SIG-M5 treated with dmso at 0.1 percent for 504 hours (cell line): ENCODE measurements at regions not wholly inside any gene's neighbourhood (a gene's known extent, or its start where the extent isn't known, plus 50 kb on each side); places are given as distances from the start of the nearest gene placed in this dataset.
"Not testable (repeated sequence)": the region's sequence is repeated elsewhere in the genome, so short reads cannot be mapped to it uniquely, and the experiment has no call there.

ENCODE experiments used
- DNase-seq: peaks from one replicate; lab custom pipeline; 2025; ENCODE audit not compliant: unreplicated experiment; lab: John Stamatoyannopoulos, UW

DNA sequence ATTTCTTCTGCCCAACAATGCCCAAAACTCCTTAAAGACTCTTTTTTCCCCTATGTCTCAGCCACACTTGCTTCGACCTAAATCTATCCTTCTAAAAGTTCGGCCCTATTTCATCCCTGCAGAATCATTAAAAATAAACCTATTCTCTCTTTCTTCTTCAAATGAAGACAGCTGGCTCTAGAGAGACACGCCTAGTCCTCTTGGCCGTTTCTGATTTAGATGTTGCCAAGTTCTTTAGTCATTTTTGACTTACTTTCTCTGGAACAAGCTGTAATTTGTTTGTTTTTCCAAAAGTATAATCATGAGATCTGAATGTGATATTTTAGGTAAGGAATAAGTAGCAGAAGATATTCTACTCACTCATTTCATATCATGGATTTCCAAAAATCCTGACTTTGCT is 211.6 kb downstream of the CENPC start:
- DNase-seq, result no peak

DNA sequence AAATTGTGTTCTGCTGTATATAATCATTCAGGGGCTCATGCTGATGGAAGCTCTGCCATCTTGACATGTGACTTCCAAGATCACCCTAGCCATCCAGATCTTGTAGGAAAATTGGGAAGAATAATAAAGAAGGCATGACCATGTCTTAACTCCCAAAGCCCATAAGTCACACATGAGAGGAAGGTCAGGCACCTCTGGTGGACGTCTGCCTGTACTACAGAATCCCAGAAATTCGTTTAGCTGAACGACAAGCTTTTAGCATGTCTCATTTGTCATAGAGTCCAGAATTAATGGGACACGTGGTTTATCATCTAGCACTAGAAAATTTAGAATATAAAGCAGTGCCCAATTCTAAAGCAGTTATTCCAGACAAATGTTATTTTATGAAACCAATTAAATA is 212.7 kb downstream of the CENPC start:
- DNase-seq, result peak; percentile 0

DNA sequence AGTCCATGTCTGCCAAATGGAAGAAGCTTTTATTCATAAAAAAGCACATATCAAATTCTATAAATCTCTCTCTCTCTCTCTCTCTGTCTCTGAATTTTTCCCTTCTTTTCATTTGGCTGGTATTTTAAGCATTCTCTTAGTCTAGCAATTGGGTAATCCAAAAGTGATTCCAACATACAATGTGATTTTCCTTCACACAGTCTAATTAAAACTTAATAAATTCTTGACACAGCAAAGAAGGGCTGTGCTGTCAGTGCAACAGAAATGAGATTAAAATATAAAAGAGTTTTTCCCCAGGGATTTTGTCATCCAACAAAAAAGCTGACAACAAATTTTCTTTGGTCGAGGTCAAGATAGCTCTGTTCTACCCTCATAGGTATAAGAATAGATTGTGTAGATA is 216.9 kb downstream of the CENPC start:
- no peak for DNase-seq

DNA sequence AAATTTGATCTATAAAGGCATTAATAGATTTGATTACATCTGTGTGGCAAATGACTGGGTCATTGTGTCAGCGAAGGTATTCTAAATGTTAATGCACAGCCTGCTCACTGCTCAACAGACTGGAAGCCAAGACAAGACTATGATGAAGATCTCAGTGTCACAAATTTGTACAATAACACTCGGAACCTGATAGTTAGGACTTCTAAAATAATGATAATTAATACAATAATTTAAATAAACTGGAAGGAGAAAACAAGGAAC is 217.4 kb downstream of the CENPC start:
- no peak for DNase-seq

DNA sequence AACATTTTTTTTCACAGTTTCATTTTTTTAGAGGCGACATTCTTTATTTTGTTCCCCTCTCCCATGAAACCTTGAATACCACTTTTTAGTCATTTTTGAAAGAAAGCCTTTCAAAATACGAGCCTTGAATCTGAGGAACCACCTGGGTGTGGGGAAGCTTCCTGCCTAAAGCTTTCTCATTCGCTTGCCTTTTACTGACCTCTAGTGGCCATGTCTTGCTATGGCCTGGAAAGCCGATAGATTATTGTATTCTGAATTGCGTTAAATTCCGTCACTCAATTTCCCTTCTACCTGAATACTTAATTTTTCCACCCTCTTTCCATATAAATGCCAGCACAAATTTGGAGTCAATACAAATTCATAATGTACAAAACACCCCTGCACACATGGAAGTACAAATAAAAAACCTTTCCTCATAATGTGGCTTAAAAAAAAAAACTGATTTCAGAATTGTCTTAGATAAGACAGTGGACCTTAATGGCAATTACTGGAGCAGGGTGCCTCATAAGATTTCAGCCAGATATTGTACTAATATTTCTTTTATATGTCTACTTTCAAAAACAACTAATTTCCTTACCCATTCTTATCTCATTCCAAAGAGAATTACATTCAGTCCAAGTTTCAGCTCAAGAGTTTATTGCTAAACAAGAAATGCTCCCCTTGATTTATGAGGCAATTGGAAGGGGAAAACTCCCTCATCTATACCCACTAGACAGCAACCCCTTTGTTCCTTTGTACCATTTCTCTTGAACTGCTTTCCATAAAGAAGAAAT is 217.9 kb downstream of the CENPC start:
- DNase-seq, result peak; percentile 40

DNA sequence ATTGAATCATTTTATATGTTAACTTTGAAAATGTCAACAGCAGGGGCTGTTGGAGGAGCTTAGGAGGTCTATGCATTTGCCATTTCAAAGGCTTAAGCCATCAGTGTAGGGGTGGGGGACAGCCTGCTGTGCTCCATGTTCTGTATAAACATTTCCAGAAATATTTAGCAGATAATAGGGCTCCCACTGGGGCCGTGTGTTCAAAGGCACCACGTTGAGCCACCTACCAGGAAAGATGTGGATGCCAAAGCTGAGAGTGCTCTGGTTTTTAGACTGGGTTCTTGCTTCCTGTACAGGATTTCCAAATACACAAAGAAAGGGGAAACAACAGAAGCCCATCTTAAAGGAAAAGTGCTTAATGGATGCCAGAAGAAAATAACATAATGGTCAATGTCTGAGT is 219.5 kb downstream of the CENPC start:
- DNase-seq, result no peak

DNA sequence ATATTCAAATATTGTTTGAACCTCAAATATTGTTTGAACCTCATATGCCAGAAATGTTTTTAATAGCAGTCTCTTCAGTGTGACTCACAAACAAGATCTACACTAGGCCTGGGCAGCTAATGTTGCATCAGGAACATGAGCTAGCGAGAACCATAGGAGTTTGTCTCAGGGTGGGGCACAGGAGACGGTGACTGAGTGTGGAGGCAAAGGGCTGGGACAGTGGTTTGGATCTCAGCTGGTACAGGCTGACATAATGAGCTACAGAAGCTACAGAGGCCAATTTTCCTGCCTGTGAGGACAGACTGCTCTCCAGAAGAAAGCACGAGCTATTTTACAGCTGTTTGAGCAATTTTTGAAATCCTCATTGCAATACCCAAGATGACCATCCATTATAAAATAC is 224.7 kb downstream of the CENPC start:
- DNase-seq, result no peak

DNA sequence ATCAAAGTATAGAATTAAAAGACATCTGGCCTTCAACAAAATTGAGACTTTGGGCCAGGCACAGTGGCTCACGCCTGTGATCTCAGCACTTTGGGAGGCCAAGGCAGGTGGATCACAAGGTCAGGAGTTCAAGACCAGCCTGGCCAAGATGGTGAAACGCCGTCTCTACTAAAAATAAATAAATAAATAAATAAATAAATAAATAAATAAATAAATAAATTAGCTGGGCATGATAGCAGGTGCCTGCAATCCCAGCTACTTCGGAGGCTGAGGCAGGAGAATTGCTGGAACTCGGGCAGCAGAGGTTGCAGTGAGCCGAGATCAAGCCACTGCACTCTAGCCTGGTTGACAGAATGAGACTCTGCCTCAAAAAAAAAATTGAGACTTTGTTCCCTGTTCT is 225.7 kb downstream of the CENPC start:
- not testable (repeated sequence) for DNase-seq

DNA sequence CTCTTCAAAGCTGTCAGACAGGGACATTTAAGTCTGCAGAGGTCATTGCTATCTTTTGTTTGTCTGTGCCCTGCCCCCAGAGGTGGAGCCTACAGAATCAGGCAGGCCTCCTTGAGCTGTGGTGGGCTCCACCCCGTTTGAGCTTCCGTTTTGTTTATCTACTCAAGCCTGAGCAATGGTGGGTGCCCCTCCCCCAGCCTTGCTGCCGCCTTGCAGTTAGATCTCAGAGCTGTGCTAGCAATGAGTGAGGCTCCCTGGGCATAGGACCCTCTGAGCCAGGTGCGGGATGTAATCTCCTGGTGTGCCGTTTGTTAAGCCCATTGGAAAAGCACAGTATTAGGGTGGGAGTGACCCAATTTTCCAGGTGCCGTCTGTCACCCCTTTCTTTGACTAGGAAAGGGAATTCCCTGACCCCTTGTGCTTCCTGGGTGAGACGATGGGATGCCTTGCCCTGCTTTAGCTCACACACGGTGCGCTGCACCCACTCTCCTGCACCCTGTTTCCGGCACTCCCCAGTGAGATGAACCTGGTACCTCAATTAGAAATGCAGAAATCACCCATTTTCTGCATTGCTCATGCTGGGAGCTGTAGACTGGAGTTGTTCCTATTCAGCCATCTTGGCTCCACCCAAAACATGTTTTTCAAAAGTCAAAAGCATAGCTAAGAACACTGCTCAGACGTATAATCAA is 244.7 kb downstream of the CENPC start:
- DNase-seq, result not testable (repeated sequence)

DNA sequence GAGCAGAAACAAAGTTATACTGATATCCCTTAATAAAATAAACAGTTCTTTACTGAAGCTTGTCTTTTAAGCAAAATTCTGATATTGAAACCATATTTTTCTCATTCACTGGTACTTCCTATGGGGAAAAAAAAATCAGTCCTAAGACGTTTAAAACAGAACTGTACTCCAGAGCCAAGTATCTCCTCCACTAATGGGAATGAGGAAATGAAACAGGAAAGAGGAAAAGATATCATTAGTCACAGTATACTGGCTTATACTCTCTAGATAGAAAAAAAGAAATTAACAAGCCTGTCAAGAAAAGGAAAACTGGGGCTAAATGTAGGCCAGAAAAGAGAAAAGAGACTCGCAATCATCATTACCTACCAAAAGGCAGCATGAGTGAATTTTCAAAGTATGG is 252.7 kb downstream of the CENPC start:
- DNase-seq, result peak; percentile 1

DNA sequence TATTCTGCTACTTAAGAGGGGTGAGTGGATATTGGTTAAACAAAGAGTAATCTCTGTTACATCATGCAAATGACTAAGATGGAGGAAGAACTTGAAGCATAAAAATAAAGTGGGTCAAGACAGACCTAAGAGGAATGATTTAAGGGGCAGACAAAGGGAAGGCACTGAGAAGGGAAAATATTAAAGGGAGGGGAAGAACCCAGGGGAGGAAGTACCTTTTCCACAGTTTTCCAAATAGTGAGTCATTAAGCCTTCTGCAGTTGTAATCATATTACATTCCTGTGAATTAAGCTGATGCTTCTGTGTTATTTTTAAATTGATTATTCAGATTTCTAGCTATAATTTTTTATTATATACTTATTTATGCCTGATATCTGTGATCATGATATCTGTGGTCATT is 253.3 kb downstream of the CENPC start:
- DNase-seq, result no peak

DNA sequence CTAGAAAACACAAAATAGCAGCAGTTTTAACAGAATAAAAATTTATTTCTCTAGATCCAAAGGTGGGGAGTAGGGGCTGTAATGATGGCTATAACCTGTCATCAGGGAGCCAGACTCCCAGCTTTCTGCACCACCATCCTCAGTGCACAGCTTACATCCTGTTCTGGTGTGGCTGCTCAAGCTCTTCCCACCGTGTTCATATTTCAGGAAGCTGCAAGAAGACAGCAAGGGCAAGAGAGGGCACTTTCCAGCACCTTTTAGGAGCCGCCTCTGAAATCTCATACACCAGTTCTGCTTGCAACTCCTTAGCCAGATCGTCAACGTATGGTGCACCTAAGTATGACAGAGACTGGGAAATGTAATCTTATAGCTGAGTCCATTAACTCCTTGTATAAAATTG is 253.7 kb downstream of the CENPC start:
- no peak for DNase-seq

DNA sequence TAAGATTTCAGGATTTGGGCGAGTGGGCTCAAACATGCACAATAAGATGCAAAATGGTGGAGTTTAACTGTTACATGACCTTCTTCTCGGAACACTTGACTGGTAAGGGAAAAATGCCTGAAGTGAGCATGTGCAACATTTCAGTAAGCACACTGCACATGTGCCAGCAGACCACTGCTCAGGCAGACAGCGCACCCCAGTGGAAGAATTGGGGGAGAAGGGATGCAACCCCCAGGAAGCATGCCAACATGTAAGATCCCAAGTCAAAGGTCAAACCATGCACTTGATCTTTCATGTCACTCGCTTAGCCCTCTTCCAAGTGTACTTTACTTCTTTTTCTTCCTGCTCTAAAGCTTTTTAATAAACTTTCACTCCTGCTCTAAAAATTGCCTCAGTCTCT is 256.3 kb downstream of the CENPC start:
- DNase-seq, result no peak

DNA sequence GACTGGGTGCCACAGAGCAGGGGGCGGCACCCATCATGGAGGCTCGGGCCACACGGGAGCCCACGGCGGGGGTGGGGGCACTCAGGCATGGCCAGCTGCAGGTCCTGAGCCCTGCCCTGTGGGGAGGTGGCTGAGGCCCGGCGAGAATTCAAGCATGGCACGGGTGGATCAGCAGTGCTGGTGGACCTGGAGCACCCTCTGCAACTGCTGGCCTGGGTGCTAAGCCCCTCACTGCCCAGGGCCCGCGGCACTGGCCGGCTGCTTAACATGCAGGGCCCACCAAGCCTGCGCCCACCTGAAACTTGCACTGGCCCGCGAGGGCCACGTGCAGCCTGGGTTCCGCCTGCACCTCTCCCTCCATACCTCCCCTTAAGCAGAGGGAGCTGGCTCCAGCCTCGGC is 258.6 kb downstream of the CENPC start:
- no peak for DNase-seq

DNA sequence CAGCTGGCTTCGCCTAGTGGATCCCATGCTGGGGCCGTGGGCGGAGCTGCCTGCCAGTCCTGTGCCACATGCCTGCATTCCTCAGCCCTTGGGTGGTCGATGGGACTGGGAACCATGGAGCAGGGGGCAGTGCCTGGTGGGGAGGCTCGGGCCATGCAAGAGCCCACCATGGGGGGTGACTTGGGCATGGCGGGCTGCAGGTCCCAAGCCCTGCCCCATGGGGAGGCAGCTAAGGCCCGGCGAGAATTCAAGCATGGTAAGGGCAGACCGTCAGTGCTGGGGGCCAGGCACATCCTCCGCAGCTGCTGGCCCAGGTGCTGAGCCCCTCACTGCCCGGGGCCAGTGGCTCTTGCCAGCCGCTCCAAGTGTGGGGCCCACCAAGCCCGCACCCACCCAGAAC is 262.6 kb downstream of the CENPC start:
- no peak for DNase-seq

DNA sequence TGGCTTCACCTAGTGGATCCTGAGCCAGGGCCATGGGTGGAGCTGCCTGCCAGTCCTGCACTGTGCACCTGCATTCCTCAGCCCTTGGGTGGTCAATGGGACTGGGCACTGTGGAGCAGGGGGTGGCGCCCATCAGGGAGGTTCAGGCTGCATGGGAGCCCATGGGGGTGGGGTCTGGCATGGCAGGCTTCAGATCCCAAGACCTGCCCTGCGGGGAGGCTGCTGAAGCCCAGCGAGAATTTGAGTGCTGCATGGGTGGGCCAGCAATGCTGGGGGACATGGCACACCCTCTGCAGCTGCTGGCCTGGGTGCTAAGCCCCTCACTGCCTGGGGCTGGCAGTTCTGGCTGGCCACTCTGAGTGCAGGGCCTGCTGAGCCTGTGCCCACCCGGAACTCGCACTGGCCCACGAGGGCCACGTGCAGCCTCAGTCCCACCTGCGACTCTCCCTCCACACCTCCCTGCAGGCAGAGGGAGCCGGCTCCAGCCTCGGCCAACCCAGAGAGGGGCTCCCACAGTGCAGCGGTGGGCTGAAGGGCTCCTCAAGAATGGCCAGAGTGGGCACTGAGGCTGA is 270.0 kb downstream of the CENPC start:
- no peak for DNase-seq

DNA sequence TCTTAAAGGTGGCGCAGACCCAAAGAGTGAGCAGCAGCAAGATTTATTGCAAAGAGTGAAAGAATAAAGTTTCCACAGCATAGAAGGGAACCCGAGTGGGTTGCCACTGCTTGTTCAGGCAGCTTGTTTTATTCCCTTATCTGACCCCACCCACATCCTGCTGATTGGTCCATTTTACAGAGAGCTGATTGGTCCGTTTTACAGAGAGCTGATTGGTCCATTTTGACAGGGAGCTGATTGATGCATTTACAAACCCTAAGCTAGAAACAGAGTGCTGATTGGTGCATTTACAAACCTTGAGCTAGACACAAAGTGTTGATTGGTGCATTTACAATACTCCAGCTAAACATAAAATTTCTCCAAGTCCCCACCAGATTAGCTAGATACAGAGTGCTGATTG is 270.6 kb downstream of the CENPC start:
- not testable (repeated sequence) for DNase-seq

DNA sequence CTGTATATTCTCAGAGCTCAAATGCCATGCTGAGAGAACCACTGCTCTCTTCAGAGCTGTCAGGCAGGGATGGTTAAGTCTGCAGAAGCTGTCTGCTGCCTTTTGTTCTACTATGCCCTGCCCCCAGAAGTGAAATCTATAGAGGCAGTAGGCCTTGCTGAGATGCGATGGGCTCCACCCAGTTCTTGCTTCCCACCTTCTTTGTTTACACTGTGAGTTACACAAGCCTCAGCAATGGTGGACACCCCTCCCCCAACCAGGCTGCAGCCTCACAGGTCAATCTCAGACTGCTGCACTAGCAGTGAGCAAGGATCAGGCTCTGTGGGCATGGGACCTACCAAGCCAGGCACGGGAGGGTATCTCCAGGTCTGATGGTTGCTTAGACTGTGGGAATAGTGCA is 271.6 kb downstream of the CENPC start:
- no peak for DNase-seq

DNA sequence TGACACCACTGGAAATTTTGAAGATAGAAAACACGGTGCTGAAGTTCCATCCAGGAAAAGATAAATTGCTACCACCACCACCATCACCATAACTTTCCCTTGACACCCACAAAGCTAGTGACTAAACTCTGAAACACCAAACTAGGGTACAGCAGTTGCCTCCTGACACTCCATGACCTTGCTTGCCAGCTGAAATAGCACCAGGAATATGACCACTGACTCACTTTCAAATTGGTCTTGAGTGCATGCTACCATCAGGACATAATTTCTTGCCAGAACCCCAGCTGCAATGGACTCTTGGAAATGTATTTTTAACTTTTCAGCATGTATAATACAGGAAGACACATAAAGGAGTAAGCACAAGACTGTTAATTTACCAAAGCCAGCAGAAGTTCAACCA is 283.3 kb downstream of the CENPC start:
- no peak for DNase-seq

DNA sequence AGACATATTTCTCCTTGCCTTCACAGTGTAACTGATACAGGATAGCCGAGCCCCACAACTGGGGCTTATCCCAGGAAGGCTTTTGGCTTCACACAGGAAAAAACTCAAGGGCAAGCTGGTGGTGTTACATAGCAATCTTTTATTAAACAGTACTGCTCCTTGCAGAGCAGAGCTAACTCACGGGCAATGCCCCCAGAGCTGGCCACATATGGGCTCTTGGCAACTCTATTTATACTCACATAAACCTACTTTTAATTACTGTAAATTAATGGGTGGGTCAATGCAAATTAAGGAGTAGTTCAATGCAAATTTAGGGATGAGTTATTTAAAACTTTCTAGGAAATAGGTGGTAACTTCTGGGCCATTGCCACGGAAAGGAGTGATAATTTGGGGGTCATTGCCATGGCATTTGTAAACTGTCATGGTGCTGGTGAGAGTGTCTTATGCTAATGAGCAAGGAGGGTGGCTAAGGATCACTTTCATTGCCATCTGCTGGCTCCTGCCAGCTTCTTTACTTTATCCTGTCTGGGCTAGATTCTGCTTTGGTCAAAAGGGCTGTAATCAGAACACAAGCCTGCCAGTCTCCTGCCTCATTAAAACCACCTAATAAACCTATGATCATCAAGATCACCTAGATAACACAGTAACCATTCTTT is 288.8 kb downstream of the CENPC start:
- no peak for DNase-seq

DNA sequence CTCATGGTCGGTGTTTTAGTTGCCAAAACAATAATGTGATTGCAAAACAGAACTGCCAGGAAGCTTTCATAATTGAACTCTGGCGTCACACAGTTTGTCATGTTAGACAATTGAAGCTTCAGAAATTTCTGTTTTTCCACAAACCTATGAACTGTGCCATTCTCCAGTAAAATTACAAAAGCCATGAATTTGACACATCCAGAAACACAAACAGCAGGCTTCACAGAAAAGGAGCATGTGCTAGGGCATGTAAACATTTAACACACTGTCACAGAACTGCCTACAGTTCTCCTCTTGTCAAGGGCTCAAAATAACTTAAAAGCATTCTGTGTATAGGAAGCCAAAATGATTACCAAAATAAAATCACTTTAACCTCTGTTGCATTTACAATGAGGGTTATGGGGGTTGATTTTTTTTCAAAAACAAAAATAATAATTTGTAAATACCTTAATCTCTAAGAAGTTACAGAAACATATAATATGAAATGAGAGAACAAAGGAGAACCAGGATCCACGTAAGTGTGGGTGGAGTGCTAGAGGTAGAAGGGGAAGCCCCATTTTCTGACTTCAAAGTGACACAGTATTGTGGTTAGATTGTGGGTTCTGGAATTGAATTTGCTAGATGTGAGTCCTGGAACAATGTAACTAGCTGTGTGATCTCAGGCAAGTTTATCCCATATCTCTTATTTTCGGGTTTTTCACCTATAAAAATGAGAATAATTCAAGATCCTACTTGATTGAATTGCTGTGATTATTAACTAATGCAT is 295.0 kb downstream of the CENPC start:
- DNase-seq, result no peak
